Stimulated activated CD4-positive, alpha-beta T cell treated with anti-CD3 and anti-CD28 coated beads, Interleukin-2, amount 100 ng/mL, for 4 hours (primary cell): ENCODE measurements at regions not wholly inside any gene's neighbourhood (a gene's known extent, or its start where the extent isn't known, plus 50 kb on each side); places are given as distances from the start of the nearest gene placed in this dataset.

Source experiments
- DNase-seq: peaks from one replicate; pipeline ENCODE4 v3.0.0-alpha.2; 2020; ENCODE audit warnings: low read depth

GRCh38 chr3:5428607-5429516, 241.4 kb downstream of the EDEM1 start:
- no peak for DNase-seq

DNA sequence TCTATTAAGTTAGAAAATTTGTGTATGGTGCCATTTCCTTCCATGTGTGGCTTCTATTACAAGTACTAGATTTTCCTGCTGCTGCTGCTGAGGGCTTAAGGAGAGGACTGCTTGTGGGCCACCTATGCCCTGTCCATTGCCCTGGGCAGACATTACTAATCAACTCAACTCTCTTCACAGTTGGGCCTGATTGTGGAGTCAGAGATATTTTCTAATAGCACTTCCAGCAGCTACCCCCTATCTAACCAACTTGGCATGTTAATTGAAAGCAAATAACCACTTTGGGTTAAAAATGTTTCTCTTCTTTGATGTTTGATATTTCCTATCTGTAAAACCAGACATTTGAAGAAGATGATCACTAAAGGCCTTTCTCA, 242.0 kb downstream of the EDEM1 start:
- no peak for DNase-seq

DNA sequence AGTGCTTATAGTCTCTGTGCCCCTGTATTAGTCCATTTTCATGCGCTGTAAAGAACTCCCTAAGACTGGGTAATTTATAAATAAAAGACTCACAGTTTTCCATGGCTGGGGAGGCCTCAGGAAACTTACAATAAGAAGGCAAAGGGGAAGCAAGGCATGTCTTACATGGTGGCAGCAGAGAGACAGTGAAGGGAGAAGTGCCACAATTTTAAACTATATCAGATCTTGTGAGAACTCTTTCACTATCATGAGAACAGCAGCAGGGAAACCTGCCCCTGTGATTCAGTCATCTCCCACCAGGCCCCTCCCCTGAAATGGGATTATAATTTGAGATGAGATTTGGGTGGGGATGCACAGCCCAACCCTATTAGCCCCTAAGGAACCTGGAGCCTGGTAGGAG, 243.2 kb downstream of the EDEM1 start:
- DNase-seq, result no peak

DNA sequence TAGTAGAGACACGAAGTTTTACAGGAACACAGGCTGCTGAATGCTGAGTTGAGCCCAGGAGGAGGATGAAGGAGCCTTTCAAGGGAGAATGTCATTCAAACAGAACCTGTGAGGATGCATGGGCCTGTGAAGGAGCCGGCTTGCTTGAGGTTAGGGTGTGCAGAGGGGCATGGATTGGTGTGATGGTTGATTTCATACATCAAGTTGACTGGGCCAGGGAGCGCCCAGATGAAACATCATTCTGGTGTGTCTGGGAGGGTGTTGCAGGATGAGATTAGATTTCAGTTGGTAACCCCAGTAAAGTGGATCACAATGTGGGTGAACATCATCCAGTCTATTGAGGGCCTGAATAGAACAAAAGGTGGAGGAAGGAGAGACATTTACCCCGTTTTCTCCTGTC, 243.6 kb downstream of the EDEM1 start:
- DNase-seq, result no peak

DNA sequence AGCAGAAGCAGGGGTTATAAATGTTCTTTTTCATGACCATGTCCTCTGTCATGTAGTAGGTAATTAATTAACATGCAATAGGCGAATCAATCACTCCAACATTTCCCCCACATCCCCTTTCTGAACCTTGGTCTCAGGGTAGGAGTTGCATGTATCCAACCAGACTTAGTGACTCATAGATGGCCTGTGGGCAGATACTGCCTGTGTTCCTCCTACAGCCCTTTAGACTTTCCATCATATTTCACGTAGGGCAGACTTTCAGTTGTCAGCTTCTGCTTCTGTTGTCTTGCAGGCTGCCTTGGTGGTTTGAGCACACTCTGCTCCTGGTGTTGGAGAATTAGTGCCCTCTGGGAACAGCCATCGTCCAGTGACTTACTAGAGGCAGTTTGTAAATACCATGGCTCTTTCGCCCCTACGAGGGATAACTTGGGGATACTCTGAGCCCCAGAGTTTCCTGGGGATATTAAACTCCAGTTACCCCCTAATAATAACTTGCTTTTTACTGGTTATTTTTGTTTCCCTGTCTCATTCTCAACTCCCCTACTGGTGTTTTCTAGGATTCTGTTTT, 244.4 kb downstream of the EDEM1 start:
- no peak for DNase-seq

DNA sequence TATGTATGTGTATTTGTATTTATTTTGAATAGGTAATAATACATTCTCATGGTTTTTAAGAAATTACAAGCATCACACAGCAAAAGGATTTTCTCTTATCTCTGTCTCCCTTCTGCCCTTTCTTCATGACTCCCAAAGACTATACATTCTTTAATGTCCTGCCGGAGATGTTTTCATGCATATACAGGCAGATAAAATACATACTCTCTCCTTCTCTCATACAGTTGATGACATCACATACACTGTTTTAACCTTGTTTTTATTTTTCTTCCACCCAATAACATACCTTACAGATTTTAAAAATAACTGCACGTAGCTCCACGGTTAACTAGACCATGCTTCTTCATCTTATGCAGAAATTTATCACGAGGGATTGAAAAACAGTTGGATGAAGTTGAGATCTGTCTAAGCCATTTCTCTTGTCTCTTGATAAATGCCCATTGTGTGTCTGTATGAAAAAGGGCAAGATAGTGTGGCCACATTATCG, 249.8 kb downstream of the EDEM1 start:
- no peak for DNase-seq

DNA sequence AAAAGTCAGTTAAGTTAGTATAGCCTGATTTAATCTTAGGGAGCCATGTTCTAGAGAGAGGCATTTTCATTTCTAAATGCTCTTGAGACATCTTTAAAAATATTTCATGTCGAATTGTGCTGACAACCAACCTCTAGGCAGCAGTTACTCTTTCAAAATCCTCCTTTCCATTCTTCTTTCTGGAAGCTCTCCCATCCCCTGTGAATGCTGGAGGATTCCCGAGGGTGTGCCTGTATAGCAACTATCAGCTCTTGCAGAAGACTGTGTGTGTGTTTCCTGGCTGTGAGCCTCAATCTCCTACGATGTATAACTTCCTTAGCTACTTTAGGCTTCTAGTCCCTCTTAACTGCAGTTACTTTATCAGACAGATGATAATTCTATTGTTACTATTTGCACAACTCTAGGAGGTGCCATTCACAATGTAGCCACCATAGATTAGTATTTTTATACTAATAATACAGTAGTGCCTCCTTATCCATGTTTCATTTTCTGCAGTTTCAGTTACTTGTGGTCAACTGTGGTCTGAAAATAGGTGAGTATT, 250.3 kb downstream of the EDEM1 start:
- no peak for DNase-seq

DNA sequence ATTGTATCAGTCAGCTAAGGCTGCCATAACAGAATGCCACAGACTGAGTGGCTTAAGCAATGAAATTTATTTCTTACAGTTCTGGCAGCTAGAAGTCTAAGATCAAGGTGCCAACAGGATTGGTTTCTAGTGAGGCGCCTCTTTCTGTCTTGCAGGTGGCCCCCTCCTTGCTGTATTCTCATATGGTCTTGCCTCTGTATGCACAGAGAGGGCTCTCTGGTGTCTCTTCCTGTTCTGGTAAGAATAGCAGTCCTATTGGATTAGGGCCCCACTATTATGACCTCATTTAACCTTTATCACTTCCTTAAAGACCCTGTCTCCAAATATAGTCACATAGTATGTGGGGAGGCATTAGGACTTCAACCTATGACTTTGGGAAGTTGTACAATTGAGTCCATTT, 253.9 kb downstream of the EDEM1 start:
- no peak for DNase-seq

DNA sequence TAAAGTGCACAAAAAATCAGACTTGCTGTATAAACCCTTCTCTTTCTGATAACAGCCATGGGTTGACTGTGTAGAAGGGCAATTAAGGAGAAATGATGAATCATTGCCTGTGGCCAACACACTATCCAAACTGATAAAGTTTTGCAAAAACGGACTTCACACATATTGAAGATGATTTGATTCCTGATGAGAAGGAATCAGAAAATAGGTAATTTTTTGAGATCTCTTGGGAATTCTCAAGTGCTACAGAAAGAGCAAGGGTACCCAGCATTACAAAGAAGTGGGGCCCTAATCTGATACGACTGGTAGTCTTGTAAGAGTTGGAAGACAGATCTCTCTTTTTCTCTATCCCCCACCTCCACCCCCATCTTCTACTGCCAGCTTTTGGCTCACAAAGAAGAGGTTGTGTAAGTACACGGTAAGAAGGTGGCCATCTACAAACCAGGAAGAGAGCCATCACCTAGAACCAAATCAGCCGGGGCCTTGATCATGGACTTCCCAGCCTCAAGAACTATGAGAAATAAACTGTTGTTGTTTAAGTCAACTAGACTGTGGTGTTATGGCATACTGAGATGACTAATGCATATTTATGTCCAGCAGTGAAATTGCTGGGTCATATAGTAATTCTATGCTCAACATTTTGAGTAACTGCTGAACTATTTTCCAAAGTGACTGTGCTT, 254.7 kb downstream of the EDEM1 start:
- no peak for DNase-seq

DNA sequence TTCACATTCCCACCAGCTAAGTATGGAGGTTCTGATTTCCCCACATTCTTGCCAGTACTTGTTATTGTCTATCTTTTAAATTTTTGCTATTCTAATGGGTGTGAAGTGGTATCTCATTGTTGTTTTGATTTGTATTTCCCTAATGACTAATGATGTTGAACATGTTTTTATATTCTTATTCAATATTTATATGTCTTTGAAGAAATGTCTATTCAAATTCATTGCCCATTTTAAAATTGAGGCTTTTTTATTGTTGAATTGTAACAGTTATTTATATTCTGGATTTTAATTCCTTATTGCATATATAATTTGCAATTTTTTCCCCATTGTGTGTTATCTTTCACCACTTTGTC, 255.3 kb downstream of the EDEM1 start:
- no peak for DNase-seq

- DNase-seq, result no peak
Measured at GRCh38 chr3:5444253-5444652, 256.7 kb downstream of the EDEM1 start.

DNA sequence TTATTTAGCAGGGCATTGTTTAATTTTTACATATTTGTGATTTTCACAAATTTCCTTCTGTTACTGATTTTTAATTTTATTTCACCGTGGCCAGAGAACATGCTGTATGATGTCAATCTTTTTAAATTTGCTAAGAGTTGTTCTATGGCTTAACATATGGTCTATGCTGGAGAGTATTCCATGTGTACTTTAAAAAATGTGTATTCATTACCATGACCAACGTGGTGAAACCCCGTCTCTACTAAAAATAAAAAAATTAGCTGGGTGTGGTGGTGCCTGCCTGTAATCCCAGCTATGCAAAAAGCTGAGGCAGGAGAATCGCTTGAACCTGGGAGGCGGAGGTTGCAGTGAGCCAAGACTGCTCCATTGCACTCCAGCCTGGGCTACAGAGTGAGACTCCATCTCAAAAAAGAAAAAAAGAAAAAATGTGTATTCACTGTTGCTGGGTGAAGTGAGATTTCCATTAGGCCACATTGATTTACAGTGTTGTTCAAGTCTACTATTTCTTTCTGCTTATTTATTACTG, 258.2 kb downstream of the EDEM1 start:
- DNase-seq, result no peak

GRCh38 chr3:5448246-5448645, 260.7 kb downstream of the EDEM1 start:
- no peak for DNase-seq

- no peak for DNase-seq
Measured at GRCh38 chr3:5448816-5449215, 261.3 kb downstream of the EDEM1 start.

- no peak for DNase-seq
Measured at GRCh38 chr3:5456199-5456598, 268.7 kb downstream of the EDEM1 start.

GRCh38 chr3:5458526-5458925, 271.0 kb downstream of the EDEM1 start:
- DNase-seq, result no peak

DNA sequence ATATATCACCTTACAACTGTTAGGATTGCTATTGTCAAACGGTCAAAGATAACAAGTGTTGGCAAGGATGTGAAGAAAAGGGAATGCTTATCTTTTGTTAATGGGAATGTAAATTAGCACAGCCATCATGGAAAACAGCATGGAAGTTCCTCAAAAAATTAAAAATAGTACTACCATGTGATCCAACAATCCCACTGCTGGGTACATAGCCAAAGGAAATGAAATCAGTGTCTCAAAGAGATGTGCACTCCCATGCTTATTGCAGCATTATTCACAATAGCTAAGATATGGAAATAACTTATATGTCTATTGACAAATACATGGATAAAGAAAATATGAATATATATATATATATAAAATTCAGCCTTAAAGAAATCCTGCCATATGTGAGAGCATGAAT, 274.6 kb downstream of the EDEM1 start:
- DNase-seq, result no peak

DNA sequence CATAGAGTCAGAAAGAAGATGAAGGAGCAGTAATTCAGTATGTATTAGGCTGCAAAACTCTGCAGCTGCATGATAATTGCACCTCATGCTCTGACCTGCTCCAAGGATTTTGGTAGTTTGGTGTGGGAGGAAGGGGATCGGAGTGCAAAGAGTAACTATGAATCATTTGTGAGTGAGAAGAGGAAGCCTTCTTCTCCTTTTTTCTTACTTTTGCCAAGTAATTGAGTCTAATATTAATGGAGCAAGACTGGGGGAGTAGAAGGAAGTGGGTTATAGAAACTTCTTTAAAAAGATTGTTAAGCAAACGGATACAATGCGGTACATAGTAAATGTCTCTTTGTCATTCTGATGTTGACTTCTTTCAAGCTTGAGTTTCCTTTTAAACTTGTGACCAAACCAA, 276.5 kb downstream of the EDEM1 start:
- no peak for DNase-seq

DNA sequence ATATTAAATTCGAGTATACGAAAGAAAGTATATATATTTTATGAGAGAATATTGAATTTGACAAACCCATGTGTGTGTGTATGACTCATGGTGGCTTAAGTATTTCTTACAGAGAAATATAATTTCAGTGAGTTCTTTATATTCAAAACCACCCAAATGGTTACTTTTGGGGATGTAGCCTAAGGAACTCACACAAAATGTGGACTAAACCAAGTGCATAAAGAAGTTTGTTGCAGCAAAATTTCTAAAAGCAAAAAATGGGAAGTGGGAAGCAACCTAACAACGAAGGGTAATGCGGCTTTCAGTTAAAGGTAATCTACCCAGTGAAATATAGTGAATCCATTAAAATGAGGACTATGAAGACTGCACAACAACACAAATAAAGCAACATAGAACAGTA, 277.1 kb downstream of the EDEM1 start:
- no peak for DNase-seq

GRCh38 chr3:5465183-5465582, 277.7 kb downstream of the EDEM1 start:
- DNase-seq, result no peak

DNA sequence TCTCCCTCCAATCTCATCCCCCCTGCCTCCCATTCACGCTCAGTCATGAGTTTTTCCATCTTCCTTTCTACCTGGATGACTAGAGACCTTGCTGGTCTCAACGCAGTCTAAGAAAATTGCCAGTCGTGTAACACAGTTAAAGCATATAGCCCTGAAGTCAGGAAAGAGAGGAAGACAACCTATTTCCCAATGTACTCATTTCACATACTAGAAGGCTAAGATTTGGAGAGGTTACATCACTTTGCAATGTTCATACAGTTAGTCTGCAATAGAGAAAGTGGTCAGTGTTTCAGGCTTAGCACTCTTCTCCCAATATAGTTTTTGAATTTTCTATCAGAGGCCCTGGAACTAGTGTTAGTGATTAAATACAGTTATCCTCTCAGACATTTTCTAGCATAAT, 278.6 kb downstream of the EDEM1 start:
- no peak for DNase-seq

- DNase-seq, result no peak
Measured at GRCh38 chr3:5466717-5467116, 279.2 kb downstream of the EDEM1 start.

DNA sequence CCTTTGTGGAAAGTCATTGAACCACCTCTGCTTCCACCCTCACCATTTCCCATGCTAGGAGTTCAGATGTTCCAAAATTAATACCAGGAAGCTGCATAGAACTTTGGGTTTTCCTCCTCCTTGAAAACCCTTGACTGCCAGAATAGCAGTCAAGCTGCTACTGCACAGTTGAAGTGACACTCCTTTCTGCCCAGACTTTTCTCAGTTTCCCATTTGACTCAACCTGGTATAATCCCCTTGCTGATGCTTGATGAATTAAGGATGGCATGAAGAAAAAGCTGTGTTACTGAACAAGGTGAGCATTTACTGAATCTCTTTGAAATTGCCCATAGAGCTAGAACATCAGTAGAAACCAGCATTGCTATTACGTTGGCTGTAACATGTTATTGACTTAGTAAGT, 286.0 kb downstream of the EDEM1 start:
- no peak for DNase-seq
